ENCODE measurements at regions not wholly inside any gene's neighbourhood (a gene's known extent, or its start where the extent isn't known, plus 50 kb on each side); places are given as distances from the start of the nearest gene placed in this dataset.

DNA sequence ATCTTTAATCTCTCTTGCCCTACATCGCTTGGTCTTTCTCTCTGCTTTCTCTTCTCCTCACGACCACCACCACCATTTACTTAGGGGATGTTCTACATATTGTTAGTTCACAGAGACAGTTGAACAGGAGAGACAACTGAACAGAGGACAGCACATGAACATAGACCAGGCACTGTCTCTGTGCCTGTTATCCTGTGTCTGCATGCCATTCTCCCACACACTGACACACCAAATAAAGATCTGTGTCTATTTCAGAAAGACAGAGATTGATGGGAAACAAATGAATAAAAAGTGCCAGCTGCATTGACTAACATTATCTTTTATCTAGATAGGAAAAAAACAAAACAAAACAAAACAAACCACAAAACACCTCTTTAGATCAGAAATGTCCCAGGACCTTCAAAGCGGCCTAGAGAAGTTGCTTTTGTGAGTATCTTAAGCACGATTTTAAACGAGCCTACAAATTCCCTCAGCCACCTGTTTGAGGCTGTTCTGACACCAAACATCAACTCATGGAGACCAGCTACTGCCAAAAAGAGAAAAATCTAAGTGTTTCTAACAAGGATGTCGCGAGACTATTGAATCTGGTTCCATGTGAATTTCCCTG is 77.6 kb upstream of the PARP11 start:
- TF ChIP-seq TCF7L2 (IDR thresholded peaks at IDR 0.05; ENCODE audit: low read depth, low read length) = no peak
- TF ChIP-seq, protein P1, sequence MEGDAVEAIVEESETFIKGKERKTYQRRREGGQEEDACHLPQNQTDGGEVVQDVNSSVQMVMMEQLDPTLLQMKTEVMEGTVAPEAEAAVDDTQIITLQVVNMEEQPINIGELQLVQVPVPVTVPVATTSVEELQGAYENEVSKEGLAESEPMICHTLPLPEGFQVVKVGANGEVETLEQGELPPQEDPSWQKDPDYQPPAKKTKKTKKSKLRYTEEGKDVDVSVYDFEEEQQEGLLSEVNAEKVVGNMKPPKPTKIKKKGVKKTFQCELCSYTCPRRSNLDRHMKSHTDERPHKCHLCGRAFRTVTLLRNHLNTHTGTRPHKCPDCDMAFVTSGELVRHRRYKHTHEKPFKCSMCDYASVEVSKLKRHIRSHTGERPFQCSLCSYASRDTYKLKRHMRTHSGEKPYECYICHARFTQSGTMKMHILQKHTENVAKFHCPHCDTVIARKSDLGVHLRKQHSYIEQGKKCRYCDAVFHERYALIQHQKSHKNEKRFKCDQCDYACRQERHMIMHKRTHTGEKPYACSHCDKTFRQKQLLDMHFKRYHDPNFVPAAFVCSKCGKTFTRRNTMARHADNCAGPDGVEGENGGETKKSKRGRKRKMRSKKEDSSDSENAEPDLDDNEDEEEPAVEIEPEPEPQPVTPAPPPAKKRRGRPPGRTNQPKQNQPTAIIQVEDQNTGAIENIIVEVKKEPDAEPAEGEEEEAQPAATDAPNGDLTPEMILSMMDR (IDR thresholded peaks at IDR 0.05) = no peak
